Ecto neural progenitor cell (in vitro differentiated cells): ENCODE measurements at regions not wholly inside any gene's neighbourhood (a gene's known extent, or its start where the extent isn't known, plus 50 kb on each side); places are given as distances from the start of the nearest gene placed in this dataset.
A peak's percentile ranks its signal among the peaks of the same experiment; 100 is the strongest.
"Not testable (repeated sequence)": the region's sequence is repeated elsewhere in the genome, so short reads cannot be mapped to it uniquely, and the experiment has no call there.

Experiments
- DNase-seq: peaks from one replicate; pipeline ENCODE4 v3.0.0-alpha.2; 2018; ENCODE audit warnings: low spot score

DNA sequence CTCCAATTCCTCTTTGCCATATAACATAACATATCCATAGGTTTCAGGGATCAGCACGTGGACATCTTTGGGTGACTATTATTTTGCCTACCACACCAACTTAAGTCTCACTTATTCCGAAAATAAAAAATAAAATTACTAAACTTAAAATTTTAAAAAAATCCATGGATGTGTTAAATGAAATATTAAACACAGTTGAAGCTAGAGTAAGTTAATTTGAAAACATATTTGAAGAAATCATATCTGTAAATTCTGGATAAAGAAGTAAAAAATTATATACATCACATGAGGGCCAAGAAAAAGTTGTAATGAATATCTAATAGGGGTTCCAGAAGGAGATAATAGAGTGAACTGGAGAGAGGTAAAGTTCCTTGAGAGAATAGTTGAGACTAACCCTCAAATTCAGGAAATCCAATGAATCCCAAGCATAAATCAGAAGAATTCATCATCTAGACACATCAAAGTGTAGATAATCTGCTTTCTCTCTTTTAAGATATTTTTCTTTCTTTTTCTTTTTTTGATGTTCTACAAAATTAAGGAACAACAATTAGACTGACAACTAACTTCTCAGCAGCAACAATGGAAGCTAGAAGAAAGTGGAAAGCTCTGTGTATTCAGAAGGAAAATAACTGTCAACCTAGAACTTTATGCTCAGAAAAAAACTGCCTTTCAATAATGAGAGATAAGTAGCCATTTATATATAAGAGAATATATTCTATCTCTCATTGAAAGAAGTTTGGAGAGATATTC lies 147.4 kb downstream of the ABHD5 start:
- no peak for DNase-seq

DNA sequence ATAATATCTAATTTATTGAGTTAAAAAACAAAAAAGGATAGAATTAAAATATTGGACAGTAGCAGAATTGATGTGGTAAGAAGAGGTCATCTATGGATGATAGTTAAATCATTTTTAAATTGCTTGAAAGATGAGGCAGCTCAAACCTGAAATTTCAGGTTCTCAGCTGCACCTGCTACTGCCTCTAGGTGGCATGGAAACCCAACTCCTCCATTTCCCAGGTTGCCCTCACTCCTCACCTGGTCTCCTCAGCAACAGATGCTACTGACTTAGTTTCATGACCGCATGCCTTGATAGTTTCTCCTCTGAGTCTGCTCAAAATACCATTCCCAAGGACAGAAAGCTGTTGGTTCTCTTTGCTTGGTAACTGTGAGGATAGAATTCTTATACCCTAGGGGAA lies 148.1 kb downstream of the ABHD5 start:
- no peak for DNase-seq

DNA sequence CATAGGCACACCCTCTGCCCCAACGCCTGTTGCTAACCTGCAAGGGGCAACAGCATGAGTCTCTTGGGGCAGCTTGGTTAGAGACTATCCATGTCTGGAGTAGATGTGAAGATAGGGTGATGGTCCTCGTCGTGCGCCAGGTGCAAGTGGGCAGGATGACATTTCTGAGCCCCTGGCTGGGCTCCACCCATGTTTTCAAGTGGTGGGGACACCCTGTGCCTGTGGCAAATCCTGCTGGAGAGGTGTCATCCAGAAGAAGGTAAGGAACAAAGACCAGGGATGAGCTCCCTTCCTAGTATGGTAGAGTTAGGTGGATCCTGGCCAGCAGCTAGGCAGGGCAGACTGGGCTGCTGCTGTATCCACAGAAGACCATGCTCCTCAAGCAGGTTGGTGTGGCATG lies 152.6 kb downstream of the ABHD5 start:
- no peak for DNase-seq

DNA sequence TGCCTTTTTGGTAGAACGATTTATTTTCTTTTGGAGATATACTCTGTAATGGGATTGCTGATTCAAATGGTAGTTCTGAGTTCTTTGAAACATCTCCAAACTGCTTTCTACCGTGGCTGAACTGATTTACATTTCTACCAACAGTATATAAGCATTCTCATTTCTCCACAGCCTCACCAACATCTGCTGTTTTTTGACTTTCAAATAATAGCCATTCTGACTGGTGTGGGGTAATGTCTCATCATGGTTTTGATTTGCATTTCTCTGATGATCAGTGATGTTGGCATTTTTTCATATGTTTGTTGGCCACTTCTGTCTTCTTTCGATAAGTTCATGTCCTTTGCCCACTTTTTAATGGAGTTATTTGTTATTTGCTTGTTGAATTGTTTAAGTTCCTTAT lies 154.0 kb downstream of the ABHD5 start:
- no peak for DNase-seq

DNA sequence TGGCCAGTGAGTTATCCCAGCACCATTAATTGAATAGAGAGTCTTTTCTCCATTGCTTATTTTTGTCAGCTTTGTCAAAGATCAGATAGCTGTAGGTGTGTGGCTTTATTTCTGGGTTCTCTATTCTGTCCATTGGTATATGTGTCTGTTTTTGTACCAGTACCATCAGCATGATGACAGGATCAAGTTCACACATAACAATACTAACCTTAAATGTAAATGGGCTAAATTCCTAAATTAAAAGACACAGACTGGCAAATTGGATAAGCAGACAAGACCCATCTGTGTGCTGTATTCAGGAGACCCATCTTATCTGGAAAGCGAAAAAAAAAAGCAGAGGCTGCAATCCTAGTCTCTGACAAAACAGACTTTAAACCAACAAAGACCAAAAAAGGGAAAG lies 154.8 kb downstream of the ABHD5 start:
- not testable (repeated sequence) for DNase-seq

DNA sequence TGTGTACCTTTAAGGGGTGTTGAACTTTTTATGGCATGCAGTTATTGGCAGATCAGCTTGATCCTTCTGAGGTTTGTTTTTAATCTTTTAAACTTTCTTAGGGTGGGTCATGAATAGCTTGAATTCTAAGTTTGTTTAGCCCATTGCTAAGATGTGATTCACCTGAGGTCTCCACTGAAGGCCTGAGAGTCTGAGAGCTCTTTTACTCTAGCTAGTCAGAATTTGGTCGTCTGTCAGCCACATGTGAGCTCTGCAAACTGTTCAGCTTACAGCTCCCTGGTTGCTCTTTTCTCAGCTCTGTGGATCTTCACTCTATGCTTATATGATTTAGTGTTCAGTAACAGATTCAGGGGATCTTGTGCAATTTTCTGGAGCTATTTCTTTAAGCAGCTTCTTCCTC lies 161.3 kb downstream of the ABHD5 start:
- no peak for DNase-seq

DNA sequence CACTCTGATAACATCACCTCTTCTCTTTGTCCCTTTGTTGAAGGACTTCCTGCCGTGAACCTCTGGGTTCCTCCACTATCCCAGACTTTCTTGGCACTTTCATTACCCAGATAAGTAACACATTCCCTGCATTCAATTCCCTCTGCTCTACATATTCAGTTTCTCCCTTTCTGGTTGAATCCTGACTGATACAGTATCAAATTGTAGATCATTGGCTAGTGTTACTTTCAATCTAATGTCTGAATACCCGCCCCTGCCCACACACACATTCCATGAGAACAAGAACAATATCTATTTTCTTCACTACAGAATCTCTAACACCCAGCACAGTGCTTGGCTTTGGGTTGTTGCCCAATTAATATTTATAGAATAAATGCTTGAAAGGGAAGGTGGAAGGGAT lies 163.5 kb downstream of the ABHD5 start:
- no peak for DNase-seq

DNA sequence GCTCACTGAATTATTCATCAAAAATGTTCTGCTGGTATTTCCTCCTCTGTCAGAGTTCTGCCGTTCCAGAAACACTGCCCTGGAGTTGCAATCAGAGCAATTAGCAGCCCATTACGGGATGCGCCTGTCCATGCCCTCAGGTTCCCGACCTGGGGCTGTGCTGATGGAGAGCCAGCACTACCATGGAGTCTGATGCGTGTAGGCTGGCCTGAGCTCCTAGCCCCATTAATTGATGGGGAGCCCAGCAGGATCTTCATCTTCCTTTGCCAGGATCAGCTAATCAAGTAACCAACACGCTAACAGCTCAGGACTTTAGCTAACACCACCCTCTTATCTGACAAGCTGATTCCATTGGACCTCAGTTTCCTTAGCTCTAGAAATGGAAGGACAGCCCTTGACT lies 164.2 kb downstream of the ABHD5 start:
- DNase-seq, result no peak

DNA sequence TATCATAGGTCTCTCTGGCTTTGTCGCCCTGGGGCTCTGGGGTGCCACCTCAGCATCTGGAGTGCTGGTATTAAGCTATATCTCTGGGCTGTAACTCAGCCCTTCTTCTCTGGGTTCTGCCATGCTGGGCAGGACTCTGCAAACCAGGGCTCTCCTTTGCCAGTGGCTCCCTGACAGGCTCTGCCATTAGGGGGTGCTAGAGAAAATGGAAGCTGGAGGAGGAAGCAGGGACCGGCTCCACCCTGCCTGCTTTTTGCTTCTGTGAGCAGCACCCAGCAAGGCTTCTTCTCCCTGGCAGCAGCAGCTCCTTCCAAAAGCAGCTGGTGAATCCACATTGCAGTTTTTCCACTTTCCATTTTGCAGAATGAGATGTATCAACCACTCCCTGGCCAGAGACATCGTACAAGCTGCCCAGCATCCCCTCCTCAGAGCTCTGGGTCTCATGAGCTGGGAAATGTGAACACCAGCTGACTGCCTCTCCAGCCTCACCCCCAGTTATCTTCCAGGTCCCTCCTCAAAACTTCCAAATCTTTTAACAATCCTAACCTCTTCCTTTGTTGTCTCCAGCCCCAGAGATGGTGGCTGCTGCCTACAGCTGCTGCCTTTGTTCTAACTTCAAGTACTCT lies 165.0 kb downstream of the ABHD5 start:
- DNase-seq, result peak; percentile 72

DNA sequence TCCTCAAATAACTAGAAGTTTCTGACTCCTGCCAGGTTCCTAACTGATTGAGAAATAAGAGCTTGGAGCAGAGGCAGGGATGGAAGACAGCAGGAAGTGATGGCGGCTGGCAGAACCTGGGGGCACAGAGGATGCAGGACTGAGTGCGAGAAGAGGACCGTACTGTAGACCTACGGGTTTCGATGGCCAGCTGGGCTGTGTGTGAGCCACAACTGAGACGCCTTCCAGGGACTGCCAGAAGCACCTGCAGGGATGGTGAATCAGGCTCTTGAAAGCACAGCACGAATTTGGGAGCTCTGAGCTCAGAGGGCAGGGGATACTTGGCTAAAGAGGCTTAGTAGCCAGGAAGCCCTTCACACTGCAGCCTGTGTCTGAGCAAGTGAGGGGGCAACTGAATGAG lies 165.6 kb downstream of the ABHD5 start:
- DNase-seq, result no peak

DNA sequence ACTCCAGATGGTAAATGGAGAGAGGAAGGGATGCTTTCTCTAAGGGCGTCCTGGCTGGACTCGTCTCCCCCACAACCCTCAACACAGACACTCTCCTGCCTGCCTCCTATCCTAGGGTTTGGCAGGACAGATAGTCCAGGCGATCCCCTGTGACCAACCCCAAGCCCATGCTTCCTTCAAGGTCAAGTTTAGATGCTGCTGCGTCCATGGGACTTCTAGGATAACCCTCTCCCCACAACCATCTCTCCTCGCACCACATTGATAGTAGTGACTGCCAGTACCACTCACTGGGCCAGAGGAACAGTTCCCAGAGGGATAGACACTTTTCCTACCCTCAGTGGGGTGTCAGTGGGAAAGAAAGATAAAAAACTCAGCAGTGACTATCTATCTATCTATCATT lies 166.0 kb downstream of the ABHD5 start:
- no peak for DNase-seq

DNA sequence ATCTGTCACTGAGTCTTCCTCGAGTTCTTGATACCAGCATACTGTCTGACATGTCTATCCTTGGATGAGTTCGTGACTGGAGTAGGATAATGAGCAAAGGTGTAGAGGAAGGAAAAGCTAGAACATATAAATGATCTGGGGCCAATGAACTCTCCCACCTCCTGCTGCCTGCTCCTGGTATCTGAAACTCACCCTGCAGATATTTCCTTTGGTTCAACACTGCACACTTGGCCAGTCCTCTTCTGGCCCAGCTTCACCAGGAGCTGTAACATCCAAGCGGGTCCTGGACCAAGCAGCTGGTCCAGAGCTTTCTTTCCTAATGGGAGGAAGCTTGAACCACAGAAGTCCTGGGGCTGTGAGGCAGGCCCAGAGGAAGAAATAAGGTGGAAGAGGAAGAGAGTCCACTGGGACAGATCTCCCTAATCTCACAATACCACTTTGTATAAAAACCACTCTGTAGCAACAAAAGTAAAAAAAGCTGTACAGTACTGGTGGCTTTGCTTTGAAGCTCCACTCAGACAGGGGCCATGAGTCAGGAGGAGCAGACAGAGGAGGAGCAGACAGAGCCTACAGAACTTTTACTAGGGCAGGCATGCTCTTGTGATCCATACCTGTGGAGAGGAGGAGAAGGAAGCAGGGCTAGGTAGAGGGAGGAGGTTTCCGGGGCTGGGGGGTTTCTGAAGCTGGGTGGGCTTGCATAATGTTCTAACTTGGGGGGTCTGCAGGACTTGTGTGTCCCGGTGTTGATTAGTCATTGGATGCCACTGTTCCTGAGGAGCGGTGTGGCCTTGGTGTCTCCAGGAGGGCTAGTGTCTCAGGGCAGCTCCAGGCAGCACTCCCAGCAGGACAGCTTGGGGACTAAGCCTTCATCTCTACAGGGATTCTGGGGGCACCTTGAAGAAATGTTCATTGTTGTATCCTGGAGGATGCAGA lies 166.9 kb downstream of the ABHD5 start:
- DNase-seq, result peak; percentile 43

DNA sequence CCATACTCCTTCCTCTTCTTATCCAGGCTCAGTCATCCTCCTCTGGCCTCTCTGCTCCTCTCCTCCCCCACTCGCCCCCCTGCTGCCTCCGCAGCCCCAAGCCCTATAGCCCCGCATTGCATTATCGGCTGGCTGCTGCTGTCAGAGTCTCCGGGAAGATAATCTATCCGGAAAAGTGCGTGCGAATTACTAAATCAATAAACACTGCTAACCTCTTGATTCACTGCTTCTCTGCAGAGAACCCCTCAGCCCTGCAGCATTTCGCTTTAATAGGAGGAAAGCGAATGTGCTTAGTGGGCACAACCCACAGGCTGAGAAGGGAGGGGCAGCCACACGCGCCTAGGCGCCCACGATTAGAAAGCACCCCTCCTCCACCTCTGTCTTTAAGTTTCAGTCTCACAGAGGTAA lies 167.6 kb downstream of the ABHD5 start:
- DNase-seq, result peak; percentile 49

DNA sequence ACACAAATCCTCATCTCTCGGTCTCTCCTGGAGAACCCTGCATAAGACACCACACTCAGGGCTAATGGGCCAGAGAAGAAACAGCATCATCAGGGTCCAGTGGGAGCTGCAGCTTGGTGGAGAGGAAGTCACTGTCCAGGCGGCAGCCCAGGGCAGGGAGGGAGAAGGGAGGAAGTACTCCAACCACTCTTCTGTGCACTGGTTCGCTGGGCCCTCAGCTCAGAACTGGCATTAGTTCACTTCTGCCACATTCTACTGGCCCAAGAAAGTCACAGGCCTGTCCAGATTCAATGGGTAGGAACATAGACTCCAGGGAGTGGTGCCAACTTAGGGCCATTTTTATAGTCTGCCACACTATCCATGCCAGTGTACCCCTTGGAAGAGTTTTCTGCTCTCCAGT lies 169.0 kb downstream of the ABHD5 start:
- DNase-seq, result peak; percentile 27

DNA sequence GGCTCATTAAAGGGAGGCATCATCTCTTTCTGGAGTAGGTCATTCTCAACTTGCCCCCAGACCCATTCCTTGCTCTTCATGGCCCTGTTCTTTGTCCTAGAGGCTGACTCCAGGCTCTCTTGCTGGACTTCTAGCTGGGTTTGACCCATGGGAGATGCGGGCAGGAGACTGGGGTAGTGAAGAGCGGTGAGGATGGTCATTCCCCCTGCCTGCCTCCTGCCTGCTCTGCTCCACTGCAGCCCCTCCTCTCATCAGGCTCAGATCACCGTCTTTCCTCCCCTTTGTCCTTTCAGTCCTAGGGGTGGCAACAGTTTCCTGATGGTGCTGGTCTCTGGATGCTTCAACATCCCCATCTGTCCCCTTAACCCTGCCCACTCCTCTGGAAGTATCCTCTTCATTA lies 170.9 kb downstream of the ABHD5 start:
- DNase-seq, result peak; percentile 20

DNA sequence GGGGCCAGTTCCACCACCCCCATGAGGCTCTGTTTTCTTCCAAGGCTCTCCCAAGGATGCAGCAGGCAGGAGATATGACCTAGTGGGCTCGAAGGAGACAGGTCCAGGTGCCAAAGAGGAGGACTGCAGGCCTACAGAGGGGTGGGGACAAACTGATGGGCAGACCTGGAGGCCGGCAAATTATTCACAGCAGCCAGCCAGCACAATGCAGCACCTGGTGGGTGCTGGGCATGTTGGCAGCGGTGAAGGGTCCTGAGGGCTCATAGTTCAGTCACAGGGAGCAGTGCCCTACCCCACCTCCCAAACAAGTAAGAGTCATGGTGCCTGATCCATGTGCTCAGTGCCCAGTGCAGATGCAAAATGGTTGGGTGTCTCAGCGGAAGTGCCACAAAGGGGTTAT lies 171.7 kb downstream of the ABHD5 start:
- peak; percentile 29 for DNase-seq

DNA sequence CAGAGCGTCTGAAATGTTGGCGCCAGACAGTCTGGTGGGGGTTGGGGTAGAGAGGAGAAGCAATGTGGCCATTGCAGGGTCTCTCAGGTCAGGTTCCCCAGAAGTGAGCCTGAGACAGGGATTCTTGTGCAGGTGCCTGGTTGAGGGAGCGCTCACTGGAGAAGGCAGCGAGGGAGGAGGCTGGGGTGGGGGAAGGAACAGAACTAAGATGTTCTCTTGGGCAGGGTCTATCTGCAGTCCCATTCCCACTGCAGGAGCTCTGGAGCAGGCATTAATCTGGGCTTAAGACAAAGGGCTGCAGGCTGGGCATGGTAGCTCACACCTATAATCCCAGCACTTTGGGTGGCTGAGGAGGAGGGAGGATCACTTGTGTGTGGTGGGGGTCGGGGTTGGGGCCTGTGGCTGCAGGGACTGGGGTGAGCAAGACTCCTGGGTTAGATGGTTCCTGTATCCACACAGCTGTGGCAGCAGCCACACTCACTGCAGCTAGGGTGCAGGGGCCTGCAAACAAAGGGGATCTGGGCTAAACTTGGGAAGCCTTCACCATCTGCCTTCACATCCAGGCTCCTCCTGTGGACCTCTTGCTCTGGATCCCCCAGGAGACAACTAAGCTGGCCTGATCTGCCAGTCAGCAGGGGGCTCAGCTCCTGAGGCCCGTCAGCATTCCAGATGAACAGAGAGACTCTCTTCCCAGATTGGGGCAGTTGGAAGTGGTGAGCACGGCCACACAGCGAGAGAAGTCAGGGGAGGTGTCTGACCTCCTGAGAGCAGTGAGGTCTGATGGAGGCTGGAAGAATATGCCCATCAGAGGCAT lies 172.5 kb downstream of the ABHD5 start:
- peak; percentile 40 for DNase-seq

DNA sequence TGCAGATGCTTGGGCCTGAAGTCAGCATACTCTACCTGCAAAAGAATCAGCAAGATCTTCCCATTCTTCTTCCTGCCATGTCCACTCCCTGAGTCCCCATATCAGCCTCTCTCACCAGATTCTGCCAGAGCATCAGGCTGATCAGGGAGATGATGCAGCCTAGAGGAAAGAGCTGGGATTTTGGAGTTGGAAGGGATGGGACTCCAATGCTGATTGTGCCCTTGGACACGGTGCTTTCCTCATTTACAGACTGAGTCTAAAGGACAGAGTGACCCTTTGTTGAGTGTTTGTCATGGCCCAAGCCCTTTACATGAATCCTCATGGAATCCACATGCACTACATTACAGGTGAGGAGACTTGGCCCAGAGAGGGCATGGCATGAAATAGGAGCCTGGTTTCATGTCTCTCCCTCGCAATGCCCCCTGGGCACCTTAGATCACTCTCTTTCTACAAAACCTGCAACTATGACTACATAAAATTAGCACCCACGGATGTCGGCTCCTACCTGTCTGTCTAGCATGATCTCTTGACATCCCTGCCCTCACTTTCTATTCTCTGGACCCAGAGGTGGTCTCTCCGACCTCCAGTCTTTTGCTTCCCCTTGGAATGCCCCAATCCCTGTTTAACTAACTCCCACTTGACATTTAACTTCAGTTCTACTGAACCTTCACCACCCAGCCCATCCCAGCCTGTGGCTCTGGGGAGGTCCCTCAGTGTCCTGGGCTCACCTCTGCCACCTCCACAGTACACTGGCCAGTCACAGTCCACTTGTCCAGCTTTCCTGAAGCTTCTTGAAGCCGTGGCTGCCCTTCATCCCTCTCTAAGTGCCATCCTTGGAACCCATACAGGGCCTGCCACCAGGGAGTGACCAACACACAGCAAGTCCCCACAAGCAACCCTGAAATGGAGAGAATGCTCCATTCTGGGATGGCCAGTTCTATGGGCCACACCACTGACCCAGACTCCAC lies 173.5 kb downstream of the ABHD5 start:
- peak; percentile 22 for DNase-seq

DNA sequence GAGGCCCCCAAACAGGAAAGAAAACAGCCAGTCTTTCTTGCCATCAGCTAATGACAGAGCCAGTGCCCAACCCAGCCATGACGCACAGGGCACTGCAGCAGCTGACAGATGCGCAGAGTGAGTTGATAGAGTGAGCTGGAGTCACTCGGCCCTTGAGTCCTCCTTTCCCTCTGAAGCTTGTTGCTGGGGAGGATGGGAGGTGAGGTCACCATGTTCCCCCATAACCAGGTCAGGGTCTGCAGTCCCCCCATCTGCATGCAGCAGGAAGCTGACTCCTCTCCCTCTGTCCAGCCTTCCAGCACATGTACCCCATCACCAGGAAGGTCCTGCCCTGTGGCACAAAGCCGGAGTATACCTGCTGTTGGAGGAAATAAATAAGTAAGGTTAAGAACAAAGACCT lies 174.6 kb downstream of the ABHD5 start:
- peak; percentile 30 for DNase-seq

DNA sequence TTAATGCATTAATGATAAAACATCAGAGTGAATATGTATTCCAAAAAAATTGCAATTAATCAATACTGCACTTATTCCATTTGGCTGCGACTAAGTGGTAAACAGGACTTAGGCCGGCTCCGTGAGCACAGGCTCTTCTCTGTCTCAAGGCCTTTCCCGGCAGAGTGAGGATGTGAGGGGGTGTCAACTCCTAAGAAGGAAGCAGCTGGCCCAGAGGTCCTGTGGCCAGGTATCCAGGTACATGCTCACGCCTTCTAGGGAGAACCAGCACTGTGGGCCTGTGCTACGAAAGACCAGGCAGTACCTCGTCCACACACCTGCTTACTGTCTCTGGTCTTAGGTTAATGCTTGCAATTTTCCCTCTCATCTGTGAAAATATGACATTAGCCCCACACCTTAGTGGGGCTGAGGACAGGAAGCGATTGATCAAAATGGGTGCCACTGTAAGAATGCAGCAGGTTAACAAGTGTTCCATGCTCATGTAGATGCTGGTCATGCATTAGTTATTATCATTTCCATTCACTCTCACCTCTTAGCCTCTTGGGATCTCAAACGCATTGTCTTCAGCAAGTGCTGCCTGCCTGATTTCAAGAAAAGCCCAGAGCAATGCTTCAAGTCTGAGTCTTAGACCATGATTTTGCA lies 175.3 kb downstream of the ABHD5 start:
- peak; percentile 17 for DNase-seq
